ENCODE measurements at regions not wholly inside any gene's neighbourhood (a gene's known extent, or its start where the extent isn't known, plus 50 kb on each side); places are given as distances from the start of the nearest gene placed in this dataset.
"Not testable (repeated sequence)": the region's sequence is repeated elsewhere in the genome, so short reads cannot be mapped to it uniquely, and the experiment has no call there.

DNA sequence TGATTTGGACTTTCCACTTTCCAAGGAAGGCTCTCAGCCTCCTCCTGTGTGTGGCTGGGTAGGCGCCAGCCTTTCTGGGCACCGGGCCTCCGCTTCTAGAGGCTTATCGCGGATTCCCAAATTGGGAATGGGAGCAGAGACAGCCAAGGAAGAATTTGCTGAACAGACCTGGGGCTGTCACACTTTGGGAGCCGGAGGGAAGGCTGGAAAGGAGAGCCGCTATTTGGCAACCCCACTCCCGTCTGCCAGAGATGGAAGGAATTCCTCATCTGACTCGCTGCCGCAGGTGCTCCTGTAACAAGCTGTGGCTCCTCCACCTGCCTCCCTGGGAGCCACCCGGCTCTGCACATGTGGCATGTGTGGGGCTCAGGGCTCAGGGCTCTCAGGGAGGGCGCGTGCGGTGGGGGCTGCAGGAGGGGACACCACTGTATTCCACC lies 50.8 kb upstream of the ECHDC3 start:
- DNase-seq (ENCODE audit: extremely low read depth, low read depth): no peak

DNA sequence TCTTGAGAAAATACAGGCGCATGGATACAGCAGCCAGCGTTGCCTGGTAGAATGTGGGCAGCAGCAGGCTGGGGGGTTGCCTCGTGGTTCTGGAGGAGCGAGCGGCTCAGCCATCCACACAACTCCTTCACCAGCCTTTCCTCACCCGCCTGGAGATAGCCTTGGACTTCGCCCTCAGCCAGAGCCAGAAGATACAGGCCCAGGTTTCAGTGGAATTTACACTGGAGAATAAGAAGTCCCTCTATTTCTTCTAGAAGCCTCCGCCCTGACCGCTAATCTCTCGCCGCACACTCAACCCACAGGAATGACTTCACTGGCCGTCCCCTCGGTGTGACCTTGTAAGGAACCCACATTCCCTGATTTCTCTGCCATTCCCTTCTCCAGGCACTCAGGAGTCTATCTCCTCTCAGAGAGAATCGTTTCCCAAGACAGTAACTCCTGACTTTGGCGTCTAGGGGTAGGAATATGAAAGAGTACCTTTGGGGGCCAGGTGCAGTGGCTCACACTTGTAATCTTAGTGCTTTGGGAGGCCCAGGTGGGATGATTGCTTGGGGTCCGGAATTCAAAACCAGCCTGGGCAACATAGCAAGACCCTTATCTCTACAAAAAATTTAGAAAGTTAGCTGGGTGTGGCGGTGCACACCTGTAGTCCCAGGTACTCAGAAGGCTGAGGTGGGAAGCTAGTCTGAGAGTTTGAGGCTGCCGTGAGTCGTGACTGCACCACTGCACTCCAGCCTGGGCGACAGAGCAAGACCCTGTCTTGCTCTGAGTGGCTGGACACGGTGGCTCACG lies 52.0 kb upstream of the ECHDC3 start:
- no peak for DNase-seq (ENCODE audit: extremely low read depth, low read depth)

DNA sequence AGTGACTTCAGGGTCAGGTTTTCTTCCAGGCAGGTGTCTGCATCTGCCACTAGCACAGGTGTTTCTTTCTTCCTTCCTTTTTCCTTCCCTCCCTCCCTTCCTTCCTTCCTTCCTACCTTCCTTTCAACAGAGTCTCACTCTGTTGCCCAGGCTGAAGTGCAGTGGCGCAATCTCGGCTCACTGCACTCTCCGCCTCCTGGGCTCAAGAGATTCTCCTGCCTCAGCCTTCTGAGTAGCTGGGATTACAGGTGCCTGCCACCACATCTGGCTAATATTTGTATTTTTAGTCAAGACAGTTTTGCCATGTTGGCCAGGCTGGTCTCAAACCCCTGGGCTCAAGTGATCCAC lies 53.8 kb upstream of the ECHDC3 start:
- not testable (repeated sequence) for DNase-seq (ENCODE audit: extremely low read depth, low read depth)

DNA sequence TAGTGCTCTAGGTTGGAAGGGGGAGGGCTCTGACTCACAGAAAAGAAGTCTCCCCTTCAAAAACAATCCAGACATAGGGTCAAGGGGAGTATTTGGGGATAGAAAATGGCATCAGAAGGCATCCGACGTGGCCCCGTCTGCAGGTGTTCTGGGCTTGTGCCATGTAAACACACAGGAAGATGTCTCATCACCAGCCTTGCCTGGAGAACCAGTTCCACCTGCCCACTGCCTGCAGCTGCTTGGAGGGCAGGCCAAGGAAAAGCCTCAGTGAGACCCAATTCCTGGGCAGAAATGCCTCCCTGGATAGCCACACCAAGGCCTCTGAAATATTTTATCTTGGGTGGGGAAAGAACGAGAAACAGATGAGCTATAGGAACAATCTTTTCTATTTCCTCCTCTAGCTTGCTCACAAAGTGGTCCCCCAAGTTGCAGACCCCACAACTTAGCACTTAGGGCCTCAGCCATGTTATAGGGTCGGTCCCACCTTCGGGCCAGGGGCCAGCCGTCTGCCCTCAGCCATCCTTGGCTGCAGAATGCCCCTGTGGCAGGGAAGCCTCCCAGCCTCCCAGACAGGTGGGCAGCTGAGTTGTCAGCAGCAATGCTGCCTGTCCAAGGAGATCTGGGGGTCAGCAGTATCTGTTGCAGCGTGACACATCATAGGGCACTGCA lies 54.3 kb upstream of the ECHDC3 start:
- DNase-seq (ENCODE audit: extremely low read depth, low read depth): no peak

DNA sequence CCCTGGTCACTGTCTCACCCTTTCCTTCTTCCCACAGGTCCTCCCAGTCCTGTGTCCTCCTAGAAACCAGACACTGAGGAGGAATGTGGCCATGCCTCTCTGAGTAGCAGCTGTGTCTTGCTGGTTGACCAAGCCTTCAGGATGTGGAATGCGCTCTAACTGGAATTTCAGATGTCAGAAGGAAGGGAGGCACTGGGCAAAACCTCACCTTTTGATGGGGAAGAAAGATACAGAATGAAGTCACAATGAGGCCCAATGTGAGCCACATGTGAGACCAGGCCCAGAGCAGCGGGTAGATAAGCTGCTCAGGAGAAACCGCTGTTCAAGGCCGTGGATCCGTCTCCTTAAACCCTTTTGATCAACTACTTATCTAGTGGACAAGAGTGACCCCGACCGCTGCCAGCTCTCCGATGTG lies 54.8 kb upstream of the ECHDC3 start:
- DNase-seq (ENCODE audit: extremely low read depth, low read depth): no peak

DNA sequence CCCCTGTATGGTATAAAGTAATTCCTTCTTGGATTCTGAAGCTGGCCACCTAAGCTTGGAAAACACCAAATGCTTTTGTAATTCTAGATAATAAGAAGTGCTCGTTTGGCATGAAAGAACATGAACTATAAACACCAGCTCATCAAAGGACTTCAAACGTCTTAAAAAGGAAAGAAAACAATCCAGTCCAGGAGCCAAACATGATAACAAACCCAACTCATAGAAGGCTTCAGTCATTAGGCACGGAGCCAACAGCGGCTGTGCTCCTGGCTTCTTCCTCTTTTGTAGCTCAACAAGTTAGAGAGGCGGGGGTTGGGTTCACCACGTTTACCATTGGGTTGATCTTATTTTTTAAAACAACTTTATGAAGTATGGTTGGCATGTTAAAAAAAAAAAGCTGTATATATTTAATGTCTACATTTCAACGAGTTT lies 56.4 kb upstream of the ECHDC3 start:
- no peak for DNase-seq (ENCODE audit: extremely low read depth, low read depth)

DNA sequence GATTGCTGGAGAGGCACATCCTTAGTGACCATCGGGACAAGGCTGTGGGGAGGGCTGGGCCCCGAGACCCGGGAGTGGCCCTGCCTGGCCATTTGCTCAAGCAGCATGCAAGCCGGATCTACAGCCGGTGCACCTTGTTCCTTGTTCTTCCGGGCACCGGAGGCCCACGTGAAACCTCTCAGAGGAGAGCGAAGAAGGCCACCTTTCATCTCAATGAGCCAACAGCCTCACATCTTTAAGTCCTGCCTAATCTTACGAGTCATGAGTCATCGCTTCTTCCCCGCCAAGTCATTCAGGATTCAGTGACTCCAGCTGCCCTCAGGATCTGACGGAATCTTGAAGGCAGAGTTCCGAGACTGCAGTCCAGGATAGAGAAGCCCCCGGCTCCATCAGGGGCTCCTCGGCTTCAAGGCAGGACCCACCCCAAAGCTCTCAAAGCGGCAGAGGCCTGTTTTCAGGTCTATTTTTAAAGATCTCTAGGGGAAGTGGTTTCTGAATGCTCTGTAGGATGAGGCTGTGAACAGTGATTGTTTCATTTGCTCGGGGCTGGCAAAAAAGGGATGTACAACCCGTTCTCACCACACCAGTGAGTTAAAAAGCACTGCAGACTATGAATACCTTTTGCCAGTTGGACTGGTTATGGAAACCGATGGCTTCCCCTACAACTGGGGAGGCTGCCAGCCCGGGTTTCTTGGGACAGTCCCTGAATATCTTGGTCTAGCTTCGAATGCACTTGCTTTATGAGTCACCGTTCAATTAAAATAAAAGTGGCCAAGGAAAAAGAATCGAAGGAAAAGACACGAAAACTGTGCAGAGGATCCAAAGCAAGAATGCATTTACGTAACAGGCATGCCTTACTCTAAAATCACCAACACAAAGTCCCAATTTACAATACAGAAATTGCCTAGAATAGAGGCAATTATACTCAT lies 57.2 kb upstream of the ECHDC3 start:
- DNase-seq (ENCODE audit: extremely low read depth, low read depth): peak; percentile 43

DNA sequence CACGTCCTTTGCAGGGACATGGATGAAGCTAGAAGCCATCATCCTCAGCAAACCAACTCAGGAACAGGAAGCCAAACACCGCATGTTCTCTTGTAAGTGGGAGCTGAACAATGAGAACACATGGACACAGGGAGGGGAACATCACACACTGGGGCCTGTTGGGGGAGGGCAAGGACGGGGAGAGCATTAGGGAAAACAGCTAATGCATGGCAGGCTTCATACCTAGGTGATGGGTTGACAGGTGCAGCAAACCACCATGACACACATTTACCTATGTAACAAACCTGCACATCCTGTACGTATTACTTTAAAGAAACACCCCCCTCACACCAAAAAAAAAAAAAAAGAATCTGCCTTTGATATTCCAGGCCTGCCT lies 57.9 kb upstream of the ECHDC3 start:
- not testable (repeated sequence) for DNase-seq (ENCODE audit: extremely low read depth, low read depth)

DNA sequence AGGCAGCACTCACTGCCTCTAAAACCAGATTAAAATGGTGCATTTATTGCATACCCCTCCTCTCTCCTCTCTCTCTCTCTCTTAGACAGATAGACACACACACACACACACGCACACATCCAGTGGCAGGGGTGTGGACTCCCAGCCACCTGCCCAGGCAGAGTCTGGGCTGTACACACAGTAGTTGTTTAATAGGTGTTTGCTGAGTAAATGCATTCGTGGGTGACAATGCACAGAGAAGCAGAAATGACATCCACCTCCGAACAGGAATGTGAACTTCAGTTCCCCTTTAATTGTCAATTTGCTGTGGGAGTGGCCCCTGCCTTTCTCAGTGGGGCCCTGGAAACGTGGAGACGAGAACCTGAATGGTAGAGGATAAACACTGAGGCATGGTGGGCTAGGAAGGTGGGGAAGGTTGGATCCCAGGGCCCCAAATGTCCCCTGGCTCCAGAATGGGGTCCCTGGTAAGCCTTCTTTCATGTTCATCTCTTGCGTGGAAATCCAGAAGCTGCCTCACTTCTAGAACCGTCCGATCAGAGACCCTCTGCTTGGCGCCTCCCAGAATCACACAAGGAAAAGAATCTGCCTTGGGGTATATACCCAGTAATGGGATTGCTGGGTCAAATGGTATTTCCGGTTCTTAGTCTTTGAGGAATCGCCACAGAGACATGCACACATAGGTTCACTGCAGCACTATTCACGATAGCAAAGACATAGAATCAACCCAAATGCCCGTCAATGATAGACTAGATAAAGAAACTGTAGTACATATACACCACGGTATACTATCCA lies 58.5 kb upstream of the ECHDC3 start:
- DNase-seq (ENCODE audit: extremely low read depth, low read depth): no peak

DNA sequence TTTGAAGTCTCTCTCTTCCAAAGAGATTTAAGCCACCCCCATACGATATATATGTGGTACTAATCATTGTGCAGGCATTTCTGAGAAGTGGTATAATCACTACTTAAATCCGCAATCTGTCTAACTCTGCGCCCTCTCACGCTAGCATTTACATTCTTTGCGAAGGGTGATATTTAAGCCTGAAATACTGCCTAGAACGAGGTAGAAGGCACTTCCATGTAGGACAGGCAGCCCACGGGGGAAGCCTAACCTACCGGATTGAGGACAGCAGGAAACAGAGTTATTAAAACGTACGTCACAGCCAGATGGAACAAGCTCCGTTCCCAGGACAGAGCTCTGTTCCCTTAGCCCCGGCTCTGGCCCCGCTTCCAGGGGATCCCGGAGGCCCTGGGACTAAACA lies 59.3 kb upstream of the ECHDC3 start:
- DNase-seq (ENCODE audit: extremely low read depth, low read depth): no peak

DNA sequence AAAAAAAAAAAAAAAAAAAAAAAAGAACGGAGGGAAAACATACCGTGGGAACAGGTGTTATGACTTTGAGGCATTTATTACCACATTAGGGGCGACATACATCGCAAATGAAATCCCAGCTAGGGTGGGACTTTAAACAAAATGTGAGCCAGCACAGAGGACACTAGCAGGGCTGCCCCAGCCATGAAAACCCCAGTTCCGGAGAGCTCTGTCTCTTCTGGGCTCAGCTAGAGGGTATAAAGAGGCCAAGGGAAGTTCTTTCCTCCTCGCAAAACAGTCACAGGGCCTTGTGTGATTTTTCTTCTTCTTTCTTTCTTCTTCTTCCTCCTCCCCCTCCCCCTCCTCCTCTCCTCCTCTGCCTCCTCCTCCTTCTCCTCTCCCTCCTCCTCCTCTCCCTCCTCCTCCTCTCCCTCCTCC lies 59.9 kb upstream of the ECHDC3 start:
- DNase-seq (ENCODE audit: extremely low read depth, low read depth): no peak

DNA sequence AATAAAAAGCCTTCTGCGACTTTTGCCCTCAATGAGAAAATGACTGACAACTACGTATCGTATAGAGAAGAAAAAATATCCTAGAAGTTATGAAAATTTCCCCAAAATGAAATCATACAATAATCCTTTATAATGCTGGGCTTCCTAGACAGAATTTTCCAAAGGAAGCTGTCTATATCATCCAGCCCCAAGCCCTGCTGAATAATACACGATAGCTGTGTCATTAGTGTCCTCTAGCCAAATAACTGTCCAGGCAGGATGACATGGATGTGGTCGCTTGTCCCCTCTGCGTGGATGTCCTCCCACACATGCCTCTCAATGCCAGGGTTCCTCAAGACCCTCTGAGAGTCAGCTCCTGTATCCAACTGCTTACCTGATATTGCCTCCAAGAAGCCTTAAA lies 61.7 kb upstream of the ECHDC3 start:
- DNase-seq (ENCODE audit: extremely low read depth, low read depth): no peak

DNA sequence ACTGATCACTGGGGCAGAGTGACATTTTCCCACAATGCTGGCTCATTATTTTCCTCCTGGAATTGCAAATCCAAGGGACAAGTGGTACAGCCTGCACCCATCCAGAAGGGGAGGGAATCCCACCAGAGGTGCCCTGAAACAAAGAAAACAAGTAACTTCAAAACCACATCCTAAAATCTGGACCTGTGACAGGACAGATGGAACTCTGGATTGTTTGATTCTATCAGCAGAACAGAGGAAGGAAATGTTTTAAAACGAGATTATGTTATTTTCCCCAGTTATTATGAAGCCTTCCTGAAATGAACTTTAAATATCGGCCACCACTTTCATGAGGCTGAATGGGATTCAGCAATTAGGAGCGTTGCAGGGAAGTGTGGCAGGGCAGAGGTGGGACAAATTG lies 62.2 kb upstream of the ECHDC3 start:
- no peak for DNase-seq (ENCODE audit: extremely low read depth, low read depth)

DNA sequence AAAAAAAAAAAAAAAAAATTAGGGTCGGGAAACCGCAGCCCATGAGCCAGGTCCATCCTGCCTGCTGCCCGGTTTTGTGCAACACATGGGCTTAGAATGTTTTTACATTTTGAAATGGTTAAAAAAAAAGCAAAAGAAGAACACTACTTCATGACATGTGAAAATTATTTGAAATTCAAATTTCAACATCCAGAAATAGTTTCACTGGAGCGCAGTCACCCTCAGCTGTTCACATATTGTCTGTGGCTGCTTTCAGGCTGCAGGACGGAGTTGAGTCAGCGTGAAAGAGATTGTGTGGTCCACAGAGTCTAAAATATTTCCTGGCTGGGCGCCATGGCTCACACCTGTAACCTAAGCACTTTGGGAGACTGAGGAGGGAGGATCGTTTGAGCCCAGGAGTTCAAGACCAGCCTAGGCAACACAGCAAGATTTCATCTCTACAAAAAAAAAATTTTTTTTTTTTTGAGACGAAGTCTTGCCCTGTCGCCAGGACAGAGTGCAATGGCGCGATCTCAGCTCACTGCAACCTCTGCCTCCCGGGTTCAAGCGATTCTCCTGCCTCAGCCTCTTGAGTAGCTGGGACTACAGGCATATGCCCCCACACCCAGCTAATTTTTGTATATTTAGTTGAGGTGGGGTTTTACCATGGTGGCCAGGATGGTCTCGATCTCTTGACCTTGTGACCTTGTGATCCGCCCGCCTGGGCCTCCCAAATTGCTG lies 63.9 kb upstream of the ECHDC3 start:
- no peak for DNase-seq (ENCODE audit: extremely low read depth, low read depth)

DNA sequence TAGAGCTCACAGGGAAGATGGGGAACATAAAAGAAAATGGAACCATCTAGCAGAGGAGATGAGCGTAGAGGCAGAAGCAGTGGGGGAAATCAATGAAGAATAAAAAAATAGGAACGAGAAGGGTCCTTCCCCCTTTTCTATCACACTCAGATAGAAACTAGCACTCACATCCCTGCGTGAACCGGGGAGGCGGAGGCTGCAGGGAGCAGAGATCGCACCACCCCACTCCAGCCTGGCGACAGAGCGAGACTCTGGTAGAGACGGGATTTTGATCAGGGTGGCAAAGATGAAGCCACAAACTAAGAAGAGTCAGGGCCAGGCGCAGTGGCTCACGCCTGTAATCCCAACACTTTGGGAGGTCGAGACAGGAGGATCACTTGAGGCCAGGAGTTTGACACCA lies 64.7 kb upstream of the ECHDC3 start:
- no peak for DNase-seq (ENCODE audit: extremely low read depth, low read depth)

DNA sequence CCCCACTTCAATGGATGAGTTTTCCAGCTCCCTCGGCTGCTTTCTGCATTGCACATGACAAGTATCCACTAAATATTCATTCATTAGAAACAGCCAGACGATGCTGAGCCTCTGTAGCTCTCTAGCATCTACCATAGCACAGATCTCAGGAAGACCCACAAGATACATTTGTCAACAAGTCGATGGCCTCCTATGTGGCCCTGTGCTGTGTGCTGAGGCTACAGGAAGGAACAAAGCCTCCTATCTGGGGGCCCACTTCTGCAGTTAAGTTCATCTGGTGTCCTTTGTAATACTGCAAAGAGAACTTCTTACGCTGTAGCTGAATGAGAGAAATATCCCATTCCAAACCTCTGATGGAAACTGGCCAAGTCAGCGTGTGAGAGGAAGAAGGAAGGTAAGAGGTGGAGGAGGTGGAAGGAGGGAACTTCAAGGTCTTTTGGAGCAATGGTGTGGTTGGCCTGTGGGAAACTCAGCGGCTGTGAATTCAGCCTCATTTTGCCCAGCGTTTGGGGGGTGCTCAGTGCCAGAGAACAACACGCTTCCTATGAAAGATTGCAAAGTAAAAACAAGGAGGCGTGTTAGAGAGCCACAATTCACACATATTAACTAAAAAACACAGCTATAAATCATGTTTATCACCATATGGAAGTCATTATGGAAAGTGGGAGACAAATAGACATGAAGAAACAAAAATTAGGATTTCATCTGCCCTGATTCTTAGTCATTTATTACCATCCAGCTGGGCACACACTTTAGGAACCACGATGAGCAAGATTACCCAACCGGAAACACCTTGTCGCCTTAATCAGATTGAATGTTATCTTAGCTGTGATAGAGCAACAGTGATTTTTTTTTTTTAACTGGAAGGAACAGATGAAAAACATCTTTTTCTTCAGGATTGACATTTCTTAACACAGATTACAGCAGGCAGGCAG lies 62.2 kb upstream of the USP6NL start:
- DNase-seq (ENCODE audit: extremely low read depth, low read depth): no peak

DNA sequence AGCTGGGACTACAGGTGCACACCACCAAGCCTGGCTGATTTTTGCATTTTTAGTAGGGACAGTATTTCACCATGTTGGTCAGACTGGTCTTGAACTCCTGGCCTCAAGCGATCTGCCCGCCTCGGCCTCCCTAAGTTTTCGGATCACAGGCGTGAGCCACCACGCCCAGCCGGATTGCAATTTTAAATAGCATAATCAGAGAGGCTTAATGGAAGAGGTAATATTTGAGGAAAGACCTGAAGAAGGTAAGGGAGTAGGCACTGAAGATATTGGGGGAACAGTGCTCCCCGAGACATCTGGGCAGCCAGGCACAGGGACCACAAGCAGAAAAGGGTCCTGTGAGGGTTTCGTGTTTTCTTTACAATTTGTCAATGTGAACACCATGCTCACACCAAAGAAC lies 61.4 kb upstream of the USP6NL start:
- no peak for DNase-seq (ENCODE audit: extremely low read depth, low read depth)

DNA sequence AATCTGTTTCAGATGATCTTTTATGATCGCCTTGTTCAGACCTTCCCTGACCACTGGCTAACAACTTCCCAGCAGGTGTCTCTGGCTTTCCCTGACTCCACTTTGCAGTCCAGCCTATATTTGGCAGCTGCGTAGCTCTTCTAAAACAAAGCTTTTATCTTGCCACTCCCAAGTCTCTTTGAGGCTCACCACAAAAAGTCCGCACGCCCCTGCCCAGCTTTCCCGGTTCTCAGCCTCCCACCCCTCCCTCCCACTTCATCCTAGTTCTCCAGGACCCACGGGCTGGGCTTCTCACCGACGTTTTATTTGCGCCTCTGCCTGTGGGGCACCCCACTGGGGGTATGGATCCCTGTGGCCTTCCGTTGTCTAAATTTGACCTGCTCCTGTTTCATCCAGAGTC lies 58.9 kb upstream of the USP6NL start:
- no peak for DNase-seq (ENCODE audit: extremely low read depth, low read depth)

All from NCI-H460 (cell line).